ENCODE measurements at regions not wholly inside any gene's neighbourhood (a gene's known extent, or its start where the extent isn't known, plus 50 kb on each side); places are given as distances from the start of the nearest gene placed in this dataset.

DNA sequence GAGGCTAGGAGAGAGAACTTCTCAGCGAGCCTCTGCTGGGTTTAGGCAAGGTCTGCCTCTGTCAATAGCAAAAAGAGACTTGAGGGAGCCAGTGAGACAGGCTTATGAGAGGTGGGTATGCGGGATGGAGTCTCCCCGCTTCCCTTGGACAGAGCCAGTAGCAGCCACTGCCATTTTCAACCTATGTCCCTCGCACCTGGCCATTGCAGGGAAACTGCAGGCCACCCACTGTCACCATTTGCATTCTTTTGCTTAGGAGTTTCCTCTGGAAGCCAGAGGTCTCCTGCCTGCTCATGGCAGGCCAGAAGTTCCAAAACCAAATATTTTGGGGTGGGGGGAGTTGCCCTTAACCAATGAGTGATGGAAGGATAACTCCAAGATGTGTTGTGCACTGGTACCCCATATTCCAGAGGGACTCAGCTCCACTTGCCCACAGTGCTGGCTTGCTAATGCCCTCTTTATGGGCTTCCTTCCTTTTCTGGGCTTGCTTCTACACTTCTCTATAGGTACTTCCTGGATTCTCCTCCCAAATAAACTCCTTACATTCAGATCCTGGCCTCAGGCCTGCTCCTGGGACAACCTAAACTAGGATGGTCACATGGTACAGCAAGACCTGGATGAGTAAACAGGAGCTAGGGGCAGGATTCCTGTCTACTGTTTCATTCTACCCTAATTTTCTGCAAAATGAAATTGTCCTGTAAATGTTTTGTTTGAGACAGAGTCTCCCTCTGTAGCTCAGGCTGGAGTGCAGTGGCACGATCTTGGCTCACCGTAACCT lies 108.9 kb upstream of the PROK2 start:
- no peak for DNase-seq (ENCODE audit: extremely low read depth in 1 of 2, low read depth in 1 of 2)

DNA sequence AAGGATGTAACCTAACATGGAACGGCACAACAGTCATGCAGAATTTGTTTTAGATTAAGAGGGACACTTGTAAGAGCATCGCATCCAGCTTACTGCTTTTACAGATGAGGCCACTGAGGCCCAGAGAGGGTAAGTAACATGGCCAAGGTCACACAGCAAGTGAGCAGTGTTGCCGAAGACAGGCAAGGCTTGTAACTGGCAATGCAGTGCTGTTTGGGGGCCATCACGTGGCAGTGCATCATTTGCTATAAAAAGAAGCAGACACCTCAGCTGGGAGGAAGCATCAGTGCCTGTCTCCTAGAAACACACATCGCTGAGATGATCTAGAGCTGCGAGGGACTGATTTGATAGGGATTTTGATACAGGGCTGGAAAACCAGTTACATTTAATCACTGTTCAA lies 108.2 kb upstream of the PROK2 start:
- no peak for DNase-seq (ENCODE audit: extremely low read depth in 1 of 2, low read depth in 1 of 2)

- no peak for DNase-seq (ENCODE audit: extremely low read depth in 1 of 2, low read depth in 1 of 2)
Measured at GRCh38 chr3:71891483-71891882, 106.5 kb upstream of the PROK2 start.

GRCh38 chr3:71890356-71890931 lies 105.5 kb upstream of the PROK2 start:
- DNase-seq (ENCODE audit: extremely low read depth in 1 of 2, low read depth in 1 of 2) = no peak

- no peak for DNase-seq (ENCODE audit: extremely low read depth in 1 of 2, low read depth in 1 of 2)
Measured at GRCh38 chr3:71887256-71887655, 102.3 kb upstream of the PROK2 start.

DNA sequence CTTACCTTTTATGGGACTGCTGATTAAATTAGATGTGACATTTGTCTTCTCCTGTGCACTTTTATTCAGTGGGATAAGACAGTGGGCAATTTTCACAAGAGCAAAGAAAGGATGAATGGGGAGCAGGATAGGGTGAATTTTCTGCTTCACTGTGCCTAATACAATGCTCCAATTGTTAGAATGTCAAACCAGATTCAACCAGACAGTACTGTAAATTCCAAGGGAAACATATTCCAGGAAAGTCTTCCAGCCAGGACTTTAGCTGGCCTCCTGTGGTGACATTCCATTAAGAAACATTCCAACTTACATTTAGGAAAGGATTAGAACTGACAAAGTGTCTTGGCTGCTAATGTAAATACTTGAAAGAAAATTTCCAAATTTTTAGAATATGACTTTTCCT lies 100.1 kb upstream of the PROK2 start:
- DNase-seq (ENCODE audit: extremely low read depth in 1 of 2, low read depth in 1 of 2) = no peak

DNA sequence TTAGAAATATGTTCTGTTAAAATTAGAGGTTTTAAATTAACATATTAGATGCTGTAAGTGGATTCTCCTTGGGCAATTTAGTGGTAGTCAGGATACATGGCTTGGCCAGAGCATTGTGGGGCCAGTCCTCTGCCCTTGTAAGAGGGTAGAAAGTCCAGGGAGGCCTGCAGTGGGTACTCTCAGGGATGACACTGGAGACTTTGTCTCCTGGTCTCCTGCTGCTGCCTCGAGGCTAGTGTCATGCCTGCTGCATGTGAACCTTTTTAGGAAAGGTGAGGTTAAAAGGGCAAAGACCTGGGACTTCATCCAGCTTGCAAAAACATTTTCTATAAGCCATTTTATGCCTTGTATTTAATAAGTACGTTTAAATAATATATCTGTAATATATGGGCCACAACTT lies 96.8 kb upstream of the PROK2 start:
- DNase-seq (ENCODE audit: extremely low read depth in 1 of 2, low read depth in 1 of 2) = no peak

- no peak for DNase-seq (ENCODE audit: extremely low read depth in 1 of 2, low read depth in 1 of 2)
Measured at GRCh38 chr3:71881041-71881440, 96.1 kb upstream of the PROK2 start.

DNA sequence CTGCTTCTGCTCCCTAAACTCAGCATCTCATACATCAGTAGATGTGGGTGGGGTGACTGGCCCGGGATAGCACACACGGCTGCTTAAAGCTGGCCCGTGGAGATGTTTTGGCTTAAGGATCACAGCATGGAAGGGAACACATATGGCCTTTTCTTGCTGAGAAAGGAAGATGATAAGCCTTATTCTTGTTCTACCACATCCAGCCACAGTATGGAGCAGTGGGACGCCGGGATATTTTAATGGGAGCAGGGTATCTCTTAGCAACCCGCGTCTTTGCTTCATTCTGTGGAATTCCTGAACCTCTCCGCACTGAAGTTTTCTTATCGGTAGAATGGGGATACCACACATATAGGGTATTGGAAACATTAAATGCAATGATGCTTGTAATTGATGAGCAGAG lies 94.1 kb upstream of the PROK2 start:
- DNase-seq (ENCODE audit: extremely low read depth in 1 of 2, low read depth in 1 of 2) = no peak

DNA sequence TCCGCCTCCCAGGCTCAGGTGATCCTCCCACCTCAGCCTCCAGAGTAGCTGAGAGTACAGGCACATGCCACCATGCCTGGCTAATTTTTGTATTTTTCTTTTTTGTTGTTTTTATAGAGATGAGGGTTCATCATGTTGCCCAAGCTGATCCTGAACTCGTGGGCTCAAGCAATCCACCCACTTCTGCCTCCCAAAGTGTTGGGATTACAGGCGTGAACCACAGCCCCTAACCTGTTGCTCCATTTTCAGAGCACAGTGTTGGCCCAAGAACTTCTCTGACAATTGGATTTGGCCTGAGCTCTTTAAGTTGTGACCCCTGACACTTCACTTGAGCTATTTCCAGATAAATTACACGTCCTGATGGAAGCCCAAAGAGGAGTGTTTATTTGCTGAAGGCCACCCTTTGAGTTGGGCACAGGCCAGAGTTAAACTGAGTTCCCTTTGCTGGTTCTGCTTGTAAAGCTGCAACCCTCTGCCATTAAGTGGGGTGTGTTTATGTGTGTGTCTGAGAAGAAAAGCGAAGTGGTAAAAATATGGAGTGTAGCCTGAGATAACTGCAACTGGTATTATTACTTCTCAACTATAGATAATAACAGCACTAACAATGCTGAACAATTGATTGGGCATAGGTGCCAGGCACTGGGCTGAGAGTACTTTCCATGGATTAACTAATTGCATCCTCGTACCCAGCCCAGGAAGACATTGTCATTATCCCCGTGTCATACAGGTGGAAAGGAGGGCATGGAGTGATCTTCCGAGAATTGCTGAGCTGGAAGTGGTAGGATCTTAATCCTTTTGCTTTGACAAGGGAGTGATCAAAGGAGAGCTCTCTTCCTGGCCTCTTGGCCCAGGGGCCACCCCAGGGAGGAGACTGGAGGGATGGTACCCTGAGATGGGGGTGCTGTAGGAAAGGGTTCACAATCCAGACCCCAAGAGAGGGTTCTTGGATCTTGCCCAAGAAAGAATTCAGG lies 91.5 kb upstream of the PROK2 start:
- DNase-seq (ENCODE audit: extremely low read depth in 1 of 2, low read depth in 1 of 2) = no peak

- peak; percentile 29 to 62 for DNase-seq (ENCODE audit: extremely low read depth in 1 of 2, low read depth in 1 of 2)
Measured at GRCh38 chr3:71875461-71875947, 90.6 kb upstream of the PROK2 start.

- DNase-seq (ENCODE audit: extremely low read depth in 1 of 2, low read depth in 1 of 2) = no peak
Measured at GRCh38 chr3:71874618-71875017, 89.7 kb upstream of the PROK2 start.

GRCh38 chr3:71873093-71873611 lies 88.2 kb upstream of the PROK2 start:
- DNase-seq (ENCODE audit: extremely low read depth in 1 of 2, low read depth in 1 of 2) = no peak

- no peak for DNase-seq (ENCODE audit: extremely low read depth in 1 of 2, low read depth in 1 of 2)
Measured at GRCh38 chr3:71872256-71872655, 87.3 kb upstream of the PROK2 start.

- no peak for DNase-seq (ENCODE audit: extremely low read depth in 1 of 2, low read depth in 1 of 2)
Measured at GRCh38 chr3:71870966-71871512, 86.1 kb upstream of the PROK2 start.

GRCh38 chr3:71868876-71869275 lies 83.9 kb upstream of the PROK2 start:
- DNase-seq (ENCODE audit: extremely low read depth in 1 of 2, low read depth in 1 of 2) = no peak

- no peak for DNase-seq (ENCODE audit: extremely low read depth in 1 of 2, low read depth in 1 of 2)
Measured at GRCh38 chr3:71865727-71866126, 80.8 kb upstream of the PROK2 start.

DNA sequence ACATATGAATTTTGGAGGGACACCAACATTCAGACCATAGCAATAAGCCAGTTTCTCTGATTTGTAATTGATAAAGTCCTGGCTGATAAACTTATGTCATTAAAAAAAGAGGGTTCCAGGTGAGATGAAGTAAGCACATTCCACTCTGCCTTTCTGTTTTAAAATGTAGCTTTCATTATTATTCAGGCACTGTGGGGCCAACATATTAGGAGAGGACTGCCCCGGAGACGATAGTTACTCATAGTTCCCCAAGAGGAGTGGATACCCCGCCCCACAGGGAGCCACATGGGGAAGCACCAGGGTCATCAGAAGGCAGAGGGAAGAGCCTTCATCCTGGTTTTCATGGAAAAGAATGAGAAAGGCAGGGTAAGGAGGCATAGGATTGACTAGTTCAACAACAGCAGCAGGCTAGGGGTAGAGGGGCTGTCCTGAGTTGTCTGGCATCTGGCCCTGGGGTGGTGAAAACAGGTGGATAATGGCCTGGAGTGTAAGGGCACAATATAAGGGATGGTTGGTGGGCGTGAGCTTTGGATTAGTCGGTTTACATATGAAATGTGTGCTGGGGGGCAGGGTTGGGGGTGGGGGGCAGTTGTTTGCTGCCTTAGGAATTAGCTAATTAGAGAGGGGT lies 78.7 kb upstream of the PROK2 start:
- DNase-seq (ENCODE audit: extremely low read depth in 1 of 2, low read depth in 1 of 2) = no peak

DNA sequence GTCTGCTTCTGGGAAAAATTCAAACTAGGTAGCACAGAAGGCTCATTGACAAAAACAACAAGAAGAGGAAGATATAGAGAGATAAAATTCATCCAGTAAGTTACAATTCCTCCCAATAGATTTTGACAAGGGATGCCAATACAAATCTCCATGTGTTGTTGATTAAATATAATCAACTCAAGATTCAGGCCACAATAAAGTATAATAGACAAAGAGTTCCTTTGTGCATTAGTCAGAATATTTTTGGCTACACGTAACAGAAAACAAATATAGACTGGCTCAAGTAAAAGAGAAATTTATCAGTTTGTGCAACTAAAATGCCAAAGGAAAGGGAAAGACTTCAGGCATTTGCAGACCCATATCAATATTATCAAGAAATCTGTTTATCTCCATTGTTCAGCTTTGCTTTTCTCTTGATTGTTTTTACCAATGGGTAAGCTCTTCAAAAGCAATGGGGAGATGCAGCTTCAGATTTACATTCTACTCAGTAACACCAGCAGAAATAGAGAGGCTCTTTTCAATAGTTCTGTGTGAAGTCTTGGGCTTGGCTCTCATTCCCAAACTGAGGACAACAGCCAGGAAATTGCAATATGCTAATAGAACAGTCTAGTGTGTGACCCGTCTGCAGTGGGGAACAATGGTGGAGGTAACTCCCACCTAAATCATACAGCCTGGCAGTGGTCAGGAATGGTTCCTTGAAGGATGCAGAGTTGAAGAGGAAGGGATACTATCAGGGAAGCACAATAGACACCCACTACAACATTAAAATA lies 77.6 kb upstream of the PROK2 start:
- no peak for DNase-seq (ENCODE audit: extremely low read depth in 1 of 2, low read depth in 1 of 2)

GRCh38 chr3:71859123-71859519 lies 74.2 kb upstream of the PROK2 start:
- no peak for DNase-seq (ENCODE audit: extremely low read depth in 1 of 2, low read depth in 1 of 2)

Data from activated CD8-positive, alpha-beta memory T cell treated with anti-CD3 and anti-CD28 coated beads for 1 hour (primary cell).